SIG-M5 treated with dmso at 0.1 percent for 504 hours (cell line): ENCODE measurements at regions not wholly inside any gene's neighbourhood (a gene's known extent, or its start where the extent isn't known, plus 50 kb on each side); places are given as distances from the start of the nearest gene placed in this dataset.

Experiments
- DNase-seq: peaks from one replicate; lab custom pipeline; 2025; ENCODE audit not compliant: unreplicated experiment; lab: John Stamatoyannopoulos, UW

DNA sequence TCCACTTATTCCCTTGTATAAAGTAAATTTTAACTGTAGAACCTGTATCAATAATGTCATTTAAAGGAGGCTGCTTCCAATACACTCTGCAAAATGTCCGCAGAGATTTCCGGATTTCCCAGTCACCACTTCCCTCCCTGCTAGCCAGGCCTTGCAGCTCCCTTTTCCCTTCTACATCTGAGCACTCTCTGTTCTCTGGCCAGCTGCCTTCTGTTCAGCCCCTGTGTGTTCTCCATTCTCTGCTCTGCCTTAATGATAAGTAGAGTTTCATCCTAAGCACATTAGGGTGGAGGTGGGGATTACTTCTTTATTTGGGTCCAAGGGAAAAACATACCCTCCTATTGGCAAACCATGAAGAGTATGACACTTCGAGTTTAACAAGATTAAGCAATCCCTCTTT is 719.6 kb upstream of the WWC1 start:
- no peak for DNase-seq

DNA sequence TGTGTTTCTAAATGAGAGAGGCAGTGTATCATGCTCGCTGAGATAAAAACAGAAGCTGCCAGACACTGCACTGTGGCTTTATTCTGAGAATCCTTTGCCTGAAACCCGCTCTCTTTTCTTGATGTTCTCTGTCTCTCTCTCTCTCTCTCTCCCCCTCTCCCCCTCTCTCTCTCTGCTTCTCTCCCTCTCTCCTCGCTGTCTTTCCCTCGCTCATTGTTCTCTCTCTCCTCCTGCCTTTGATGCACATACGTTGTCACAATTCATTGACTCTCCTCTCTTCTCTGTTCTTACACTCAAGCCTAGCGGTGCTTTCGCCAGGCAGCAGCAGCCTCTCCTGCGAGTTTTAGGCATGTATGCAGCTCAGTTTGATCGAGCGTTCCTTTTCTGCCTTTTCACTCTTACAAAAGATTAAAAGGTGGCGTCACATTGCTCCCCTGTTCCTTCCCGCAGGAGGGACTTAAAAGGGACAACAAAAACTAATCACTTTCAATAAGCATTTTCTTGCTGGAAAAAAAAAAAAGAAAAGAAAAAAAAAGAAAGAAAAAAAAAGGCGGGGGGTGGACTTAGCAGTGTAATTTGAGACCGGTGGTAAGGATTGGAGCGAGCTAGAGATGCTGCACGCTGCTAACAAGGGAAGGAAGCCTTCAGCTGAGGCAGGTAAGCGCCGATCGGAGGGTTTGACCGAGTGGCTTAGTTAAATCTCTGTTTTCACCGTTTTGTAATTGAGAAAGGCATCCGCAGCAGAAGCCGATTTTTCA is 717.9 kb upstream of the WWC1 start:
- DNase-seq: no peak

DNA sequence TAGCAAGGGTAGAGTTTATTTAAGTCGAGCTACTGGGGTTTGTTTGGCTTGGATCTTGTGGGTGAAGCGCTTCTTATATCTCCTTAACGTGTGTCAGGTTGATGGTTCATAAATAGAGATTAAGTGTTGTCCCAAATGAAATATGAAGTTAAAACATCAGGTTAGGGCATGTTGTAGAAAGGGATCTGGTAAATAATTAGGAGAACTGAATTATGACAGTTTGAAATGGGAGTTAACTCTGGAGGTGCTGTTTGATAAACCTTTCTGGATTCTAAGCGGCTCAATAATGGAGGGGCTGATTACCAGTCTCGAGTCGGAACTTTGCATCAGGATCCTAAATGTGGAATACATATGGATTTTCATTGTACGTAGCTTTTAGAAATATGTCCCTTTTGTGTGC is 717.0 kb upstream of the WWC1 start:
- DNase-seq: no peak

DNA sequence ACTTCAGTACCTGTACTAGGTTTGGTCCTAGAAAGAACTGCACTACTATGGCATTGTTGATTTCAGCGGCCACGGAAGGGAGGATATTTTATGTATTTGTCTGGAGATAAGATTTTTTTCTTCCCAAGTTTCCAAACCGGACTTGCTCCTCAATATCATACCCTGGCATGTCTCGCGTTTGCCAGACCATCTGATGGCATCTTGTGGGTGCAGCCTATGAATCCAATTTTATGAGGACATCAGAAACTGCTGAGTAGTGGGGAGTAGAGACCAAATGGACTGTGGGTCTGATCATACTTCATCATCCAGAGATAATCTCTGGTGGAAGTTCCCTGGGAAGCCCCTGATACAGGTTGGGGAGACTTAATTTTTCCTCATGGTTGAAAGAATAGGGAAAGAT is 716.1 kb upstream of the WWC1 start:
- no peak for DNase-seq

DNA sequence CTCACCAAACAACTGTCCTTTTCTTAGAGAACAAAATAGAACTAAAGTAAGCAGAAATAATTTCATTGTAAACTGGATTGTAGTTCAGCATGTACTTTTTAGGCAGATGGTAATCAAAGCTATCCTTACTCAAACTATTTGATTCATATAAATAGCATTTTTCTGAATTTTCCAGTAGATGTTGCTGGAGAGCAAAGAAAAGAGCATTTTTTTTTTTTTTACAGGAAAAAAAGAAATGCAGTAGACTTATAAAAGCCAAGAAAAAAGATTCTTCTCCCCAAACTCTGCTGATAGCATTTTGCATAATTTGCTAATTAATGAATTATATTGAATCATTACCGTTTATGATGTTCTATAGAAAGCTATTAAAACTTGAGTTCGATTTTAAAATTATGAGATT is 715.3 kb upstream of the WWC1 start:
- DNase-seq: no peak

DNA sequence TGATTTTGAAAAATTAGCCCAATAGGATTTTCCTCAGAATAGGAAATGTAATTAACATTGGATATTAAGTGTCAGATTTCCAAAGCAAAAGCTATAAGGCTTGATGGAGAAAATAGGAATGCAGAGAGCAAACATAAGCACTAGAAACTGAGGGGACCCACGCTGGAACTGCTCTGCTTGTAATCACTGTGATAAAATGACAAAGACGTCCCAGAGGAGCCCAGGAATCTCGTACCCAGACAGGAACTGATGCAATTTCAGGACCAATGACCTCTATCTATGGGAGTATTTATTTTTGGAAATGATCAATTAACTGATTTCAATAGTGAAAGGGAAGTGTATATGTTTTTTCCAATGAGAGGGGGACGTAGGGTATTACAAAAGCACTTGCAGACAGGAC is 714.5 kb upstream of the WWC1 start:
- DNase-seq: no peak

DNA sequence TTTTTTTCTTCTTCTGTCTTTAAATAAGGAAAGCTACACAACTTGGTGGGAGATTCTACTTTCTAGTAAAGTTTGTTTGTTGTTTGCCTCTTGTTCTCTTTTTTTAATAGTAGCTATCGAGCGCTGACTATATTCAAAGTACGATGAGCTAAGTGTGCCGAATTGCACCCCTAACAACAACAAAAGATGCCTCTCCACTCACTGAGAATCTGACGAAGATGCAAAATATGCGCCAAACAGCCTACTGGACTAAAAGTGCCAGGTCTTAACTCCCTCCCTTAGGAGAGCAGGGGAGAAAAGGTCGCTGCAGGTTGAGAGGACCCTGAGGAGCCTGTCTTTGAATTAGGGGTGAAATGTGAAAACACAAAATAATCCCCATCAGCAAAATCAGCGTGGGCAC is 713.8 kb upstream of the WWC1 start:
- no peak for DNase-seq

DNA sequence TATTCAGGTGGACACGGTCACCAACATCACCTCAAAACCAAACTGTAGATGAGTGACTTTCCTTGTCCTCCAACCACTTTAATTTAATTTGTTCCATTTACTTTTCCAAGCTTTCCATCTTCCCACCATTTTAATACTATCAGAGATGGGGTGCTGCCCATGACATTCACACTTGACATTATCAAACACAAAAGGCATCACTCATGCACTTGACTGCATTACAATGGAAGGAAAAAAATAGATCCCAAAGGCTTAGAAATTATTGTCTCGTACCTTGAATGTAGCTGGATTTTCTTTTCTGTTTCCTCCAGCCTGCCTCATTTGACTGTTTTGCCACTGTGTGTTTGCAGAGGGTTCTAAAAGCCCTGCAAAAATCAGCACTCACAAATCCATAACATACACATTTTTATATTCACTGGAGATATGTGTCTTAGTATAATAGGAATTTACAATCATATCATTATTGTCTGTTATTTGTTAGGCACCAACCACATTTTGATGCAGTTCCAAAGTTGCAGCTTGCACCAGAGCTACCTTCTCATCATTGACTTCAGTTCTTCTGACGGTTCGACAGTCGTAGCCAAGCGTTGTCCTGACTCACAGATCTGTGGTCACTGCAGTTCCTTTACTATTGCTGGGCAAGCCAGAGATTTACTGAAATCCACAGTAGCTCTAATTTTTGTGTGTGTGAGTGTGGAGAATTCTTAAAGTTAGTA is 712.3 kb upstream of the WWC1 start:
- no peak for DNase-seq

DNA sequence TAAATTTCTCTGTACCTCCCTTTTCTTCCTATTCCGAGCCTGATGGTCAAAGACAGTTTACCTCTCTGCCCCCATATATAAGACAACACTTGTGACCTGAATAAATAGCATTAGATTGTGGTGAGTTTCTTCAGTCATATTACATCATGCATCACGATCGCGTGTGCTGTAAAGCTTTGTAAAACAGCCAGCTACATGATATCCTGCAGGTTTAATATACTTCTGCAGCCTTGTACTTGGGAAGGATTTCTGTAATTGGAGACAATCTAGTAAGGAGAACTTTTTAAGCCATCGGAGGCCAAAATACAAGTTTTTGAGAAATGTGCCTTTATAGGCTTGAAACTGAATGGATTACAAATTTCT is 711.8 kb upstream of the WWC1 start:
- DNase-seq: no peak

DNA sequence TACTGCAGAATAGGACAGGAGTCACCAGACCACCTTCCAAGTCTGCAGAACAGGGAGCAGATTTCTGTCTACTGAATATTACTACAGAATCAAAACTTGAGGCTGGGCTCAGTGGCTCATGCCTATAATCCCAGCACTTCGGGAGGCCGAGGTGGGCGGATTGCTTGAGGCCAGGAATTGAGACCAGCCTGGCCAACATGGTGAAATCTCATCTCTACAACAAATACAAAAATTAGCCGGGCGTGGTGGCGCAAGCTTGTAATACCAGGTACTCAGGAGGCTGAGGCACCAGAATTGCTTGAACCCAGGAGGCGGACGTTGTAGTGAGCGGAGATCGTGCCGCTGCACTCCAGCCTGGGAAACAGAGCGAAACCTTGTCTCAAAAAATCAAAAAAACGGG is 710.8 kb upstream of the WWC1 start:
- DNase-seq: no peak

DNA sequence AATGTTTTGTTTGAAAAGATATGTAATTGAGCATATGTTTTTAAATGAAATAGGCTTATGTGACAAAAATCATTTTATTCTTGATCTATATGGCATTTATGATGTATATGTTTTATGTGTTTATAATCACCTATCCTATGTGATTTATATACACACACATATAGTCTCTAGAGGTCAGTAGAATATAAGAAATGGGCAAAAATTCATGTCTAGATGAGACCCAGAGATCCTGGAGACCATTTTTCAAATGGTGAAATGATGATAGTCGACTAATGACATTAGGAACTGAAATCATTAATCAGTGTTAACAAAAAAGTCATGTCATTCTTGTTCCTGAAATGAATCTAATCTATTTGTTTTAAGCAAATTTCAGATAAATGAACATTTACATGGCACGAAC is 709.2 kb upstream of the WWC1 start:
- DNase-seq: no peak

DNA sequence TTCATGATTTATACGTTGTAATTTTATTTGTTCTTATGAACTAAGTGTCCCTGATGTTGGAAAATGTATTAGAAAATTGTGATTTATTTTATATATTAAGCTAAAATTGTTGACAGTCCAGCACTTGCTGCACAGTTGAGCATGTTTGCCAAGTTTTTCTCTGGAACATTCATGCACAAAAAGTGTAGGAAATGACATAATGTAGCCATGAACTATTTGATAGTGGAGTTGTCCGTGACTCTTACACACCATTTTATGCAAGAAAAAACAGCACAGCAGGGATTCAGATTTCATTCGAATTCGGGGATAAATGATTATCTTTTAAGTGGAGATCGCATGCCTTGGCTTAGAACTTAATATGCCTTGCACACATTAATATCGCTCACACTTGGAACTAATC is 708.6 kb upstream of the WWC1 start:
- DNase-seq: no peak

DNA sequence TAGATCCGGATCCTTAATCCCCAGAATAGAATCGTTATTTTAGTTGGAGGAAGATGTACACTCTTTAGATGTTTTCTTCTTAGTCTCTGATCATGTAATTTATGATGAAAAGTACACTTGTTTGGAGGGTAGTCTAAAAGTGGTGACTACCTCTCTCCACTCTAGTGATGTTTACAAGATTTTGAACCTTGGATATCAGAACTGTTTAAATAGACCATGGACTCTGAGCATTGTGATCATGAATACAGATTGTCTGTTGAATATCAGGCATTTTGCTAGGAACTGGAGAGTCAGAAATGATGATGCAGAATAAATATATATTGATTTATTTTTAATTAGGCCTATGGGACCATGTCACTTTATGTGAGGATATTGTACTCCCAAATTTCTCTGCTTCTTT is 706.3 kb upstream of the WWC1 start:
- DNase-seq: no peak

DNA sequence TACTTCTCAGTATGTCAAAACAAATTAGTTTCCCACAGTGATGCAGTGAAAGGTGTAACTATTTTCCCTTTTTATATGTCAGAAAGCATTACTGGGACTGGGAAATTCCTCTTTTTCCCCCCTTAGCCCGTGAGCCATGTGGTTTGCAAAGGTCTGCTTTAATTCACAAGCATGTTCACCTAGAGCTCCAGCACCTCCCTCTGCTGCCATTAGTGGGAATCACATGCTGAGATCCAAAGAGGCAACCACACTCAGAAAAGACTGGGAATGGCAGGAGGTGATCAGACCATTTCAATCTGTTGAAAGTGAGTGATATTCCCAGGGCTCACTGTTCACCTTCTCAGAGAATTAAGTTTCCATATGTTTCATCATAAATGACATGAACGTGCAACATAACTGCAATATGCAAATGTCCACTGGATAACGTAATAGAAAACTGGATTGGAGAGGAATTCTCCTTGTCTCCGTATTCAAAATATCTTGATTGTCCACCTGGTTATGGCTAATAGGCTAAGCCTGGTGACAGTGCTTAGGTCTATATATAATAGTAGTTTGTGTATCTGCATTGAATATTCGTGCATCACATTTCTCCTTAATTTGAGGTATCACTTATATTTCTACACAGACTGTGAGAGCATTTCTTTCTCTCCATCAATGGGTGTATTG is 703.5 kb upstream of the WWC1 start:
- peak; percentile 5 for DNase-seq

DNA sequence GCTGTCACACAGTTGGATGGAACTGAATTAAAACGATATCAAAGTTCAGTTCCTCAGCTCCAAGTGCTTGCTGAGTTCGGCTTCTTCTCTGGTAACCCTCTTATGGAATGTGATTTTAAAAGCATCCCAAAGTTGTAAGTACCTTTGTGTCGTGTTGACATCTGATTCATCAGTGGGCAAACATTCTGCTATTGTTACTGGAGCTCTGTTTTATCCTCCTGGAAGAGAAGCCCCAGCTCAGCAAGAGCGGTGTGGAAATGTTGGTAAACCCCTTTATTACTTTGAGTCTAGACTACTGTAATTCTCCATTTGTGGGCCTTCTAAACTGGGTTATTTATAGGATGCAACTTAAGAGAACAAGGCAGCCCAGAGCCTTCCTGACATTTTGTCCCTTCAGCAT is 699.3 kb upstream of the WWC1 start:
- DNase-seq: no peak

DNA sequence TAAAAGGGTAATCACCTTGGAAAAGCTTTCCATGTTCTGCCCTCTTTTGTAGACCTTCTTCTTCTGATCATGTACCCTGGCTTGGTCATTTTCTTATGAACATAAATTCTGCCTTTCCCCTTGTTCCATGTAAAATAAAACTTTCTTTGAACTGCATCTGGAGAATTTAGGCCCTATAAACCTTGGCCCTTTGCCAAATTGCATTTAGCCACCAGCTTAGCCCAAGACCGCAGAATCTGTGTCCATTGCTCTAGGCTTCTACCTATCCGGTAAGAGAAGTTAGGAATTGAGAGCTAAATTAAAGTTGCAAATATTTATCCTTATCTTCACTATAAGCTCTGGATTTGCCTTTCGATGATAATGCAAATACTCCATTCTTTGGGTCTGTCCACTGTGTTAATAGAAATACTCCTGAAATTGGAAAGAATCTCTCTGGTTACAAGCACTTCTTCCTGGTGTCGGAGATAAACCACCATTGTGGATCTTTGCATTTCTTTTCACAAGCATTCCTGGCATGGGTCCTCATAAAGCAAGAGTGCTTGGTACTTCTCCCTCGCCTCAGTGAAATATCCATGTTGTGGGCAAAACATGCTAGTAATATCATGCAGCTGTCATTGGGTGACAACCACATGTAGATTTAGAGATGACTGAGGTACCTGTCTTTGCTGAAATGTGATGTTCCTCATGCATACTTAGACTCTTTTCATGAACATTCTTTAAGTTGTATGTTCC is 698.0 kb upstream of the WWC1 start:
- no peak for DNase-seq

DNA sequence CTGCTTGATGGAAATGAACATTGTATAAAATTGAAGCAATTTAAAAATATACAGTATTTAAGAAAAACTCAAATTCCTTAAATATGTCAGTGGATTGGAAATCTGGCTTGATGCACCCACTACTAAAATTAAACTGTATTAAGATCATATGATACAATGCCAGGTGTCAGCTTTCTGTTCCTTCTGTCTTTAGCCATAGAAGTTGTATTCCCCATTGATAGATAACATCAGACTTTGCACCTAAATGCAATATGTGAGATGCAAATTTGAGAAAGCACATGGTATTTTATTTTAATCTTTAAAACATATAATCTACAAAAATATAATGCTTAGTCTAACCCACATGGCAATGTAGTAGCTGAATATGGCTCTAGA is 697.4 kb upstream of the WWC1 start:
- DNase-seq: no peak

DNA sequence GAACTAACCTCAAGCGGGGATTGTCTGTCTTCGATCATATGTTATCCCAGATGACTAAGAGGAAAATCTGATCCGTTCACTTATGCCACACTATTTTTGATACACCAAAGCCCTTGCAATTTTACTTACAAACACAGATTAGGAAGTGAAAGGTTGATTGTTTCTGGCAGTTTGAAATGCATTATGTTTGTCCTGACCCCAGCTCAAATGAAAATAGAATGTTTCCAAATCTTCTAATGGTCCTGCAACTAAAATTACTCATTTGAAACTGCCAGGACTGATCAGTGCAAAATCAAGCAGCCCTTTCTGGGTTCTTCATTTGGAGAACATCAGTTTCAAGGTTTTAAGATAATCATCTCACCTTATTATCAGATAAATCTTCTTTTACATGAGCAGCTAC is 696.7 kb upstream of the WWC1 start:
- no peak for DNase-seq

DNA sequence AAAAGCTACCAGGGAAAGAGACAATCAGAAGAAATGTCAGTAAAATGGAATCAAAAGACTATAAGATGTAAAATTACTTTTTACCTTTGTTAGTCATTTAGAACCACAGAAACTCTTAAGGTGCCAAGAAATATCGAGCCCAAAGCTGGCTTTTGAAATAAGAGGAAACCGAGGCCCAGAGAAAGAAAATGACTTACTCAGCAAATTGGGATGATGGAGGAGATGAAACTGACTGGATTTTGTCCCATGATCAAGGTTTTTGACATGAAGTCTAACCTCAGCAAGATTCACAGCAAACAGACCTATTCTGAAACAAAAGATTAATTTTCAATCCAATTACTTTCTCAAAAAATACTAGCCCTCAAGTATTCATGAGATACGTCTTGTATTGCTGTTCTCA is 696.2 kb upstream of the WWC1 start:
- no peak for DNase-seq

DNA sequence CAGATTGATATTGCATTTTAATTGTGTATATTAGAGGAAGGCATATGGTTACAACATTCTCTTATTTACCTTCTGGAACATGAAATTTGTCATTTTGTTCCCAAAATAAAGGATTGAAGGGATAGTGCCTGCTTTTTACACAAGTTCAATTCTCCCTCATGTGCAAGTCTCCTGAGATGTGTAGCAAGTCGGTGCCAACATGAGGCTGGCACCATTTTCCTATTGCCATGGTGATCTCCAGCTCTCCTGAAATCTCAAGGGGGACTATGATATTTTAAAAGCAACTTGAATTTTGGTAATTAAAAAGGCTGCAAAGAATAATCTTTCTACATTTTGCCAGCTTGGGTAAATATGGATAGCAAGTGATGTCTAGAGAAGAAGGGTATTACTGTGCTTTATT is 693.3 kb upstream of the WWC1 start:
- DNase-seq: no peak

DNA sequence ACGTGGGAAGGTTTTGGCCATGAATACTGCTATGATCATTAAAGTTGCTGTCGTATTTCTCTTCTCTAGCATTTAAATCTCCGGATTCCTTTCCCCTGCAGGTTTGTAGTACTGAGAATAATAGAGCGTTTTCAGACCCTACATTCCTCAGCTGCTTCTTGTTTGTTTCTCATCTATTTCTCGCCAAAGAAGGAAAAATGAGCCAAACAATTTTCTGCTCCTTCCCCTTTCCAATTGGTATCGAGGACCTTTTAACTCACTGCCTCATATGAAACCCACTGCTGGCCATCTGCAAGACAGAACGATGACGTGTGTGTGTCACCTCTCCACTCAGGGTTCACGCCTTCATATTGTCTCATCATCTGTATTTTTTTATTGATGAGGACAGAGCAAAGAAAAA is 689.4 kb upstream of the WWC1 start:
- no peak for DNase-seq

DNA sequence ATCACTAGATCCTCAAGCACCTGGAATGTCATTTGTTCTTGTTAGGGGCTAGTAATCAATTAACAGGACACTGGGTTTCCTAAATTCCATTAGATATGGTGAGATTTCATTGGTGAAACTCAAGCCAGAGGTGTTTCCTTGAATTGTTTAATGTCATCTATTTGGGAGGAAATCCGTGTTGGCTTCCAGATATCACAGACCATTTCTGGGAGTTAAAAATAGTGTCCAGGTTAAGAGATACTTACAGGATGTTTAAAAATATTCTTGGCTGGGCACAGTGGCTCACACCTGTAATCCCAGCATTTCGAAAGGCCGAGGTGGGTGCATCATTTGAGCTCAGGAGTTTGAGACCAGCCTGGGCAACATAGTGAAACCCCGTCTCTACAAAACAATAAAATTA is 688.3 kb upstream of the WWC1 start:
- no peak for DNase-seq
